Neutrophil (primary cell): ENCODE measurements at regions not wholly inside any gene's neighbourhood (a gene's known extent, or its start where the extent isn't known, plus 50 kb on each side); places are given as distances from the start of the nearest gene placed in this dataset.

ENCODE experiments used
- H3K27ac ChIP-seq: fragments of 200-600 bp; sonication (generic); 2 replicates; pipeline ENCODE4 v1.5.1; 2016; ENCODE audit warnings: mild to moderate bottlenecking, moderate library complexity
- H3K27me3 ChIP-seq: fragments of 200-600 bp; sonication (generic); 2 replicates; pipeline ENCODE4 v1.6.0; 2016; ENCODE audit warnings: mild to moderate bottlenecking
- H3K36me3 ChIP-seq: fragments of 200-600 bp; sonication (generic); 2 replicates; pipeline ENCODE4 v1.5.1; 2017
- H3K4me1 ChIP-seq, 2 experiments: fragments of 200-600 bp in 1 of 2; sonication (generic) in 1 of 2; 1 replicate in 1 of 2; 2 replicates in 1 of 2; pipeline versions ENCODE4 v1.5.1 to v1.6.1; 2013 to 2016; ENCODE audit warnings: low read depth in 1 of 2, low read length in 1 of 2, mild to moderate bottlenecking in 1 of 2, moderate library complexity in 1 of 2; ENCODE audit not compliant: control insufficient read depth in 1 of 2, insufficient read depth in 1 of 2
- H3K4me3 ChIP-seq, 2 experiments: fragments of 200-600 bp in 1 of 2; sonication (generic) in 1 of 2; 1 replicate in 1 of 2; 2 replicates in 1 of 2; pipeline ENCODE4 v1.5.1; 2013 to 2016; ENCODE audit warnings: low read depth in 1 of 2, low read length in 1 of 2, mild to moderate bottlenecking in 1 of 2, moderate library complexity in 1 of 2
- H3K9me3 ChIP-seq: fragments of 200-600 bp; sonication (generic); 2 replicates; pipeline ENCODE4 v1.5.1; 2016
- CTCF ChIP-seq: fragments of 200-600 bp; sonication (generic); IDR thresholded peaks from 2 replicates; pipeline ENCODE4 v1.5.1; 2016; ENCODE audit warnings: antibody characterized with exemption

GRCh38 chr3:160055659-160056058 lies 67.0 kb downstream of the IL12A start:
- Histone ChIP-seq H3K36me3 (no peaks in the 10 kb centered on the region), H3K4me3 (no peak overlapping the region), H3K4me1 (no peaks in the 10 kb centered on the region), H3K27ac (no peak overlapping the region), H3K27me3 (no peaks in the 10 kb centered on the region), H3K9me3 (no peaks in the 10 kb centered on the region)
- no peak for TF ChIP-seq CTCF

GRCh38 chr3:160057331-160057730 lies 68.7 kb downstream of the IL12A start:
- Histone ChIP-seq H3K36me3 (no peaks in the 10 kb centered on the region), H3K27me3 (no peaks in the 10 kb centered on the region), H3K27ac (no peak overlapping the region), H3K9me3 (no peaks in the 10 kb centered on the region), H3K4me1 (no peaks in the 10 kb centered on the region), H3K4me3 (no peak overlapping the region)
- TF ChIP-seq CTCF = no peak

- TF ChIP-seq CTCF = no peak
- H3K4me3 ChIP-seq = no peak overlapping the region
Measured at GRCh38 chr3:160060409-160061027, 71.9 kb downstream of the IL12A start.

GRCh38 chr3:160061525-160061924 lies 72.9 kb downstream of the IL12A start:
- H3K9me3 ChIP-seq = no peaks in the 10 kb centered on the region
- H3K27me3 ChIP-seq = no peaks in the 10 kb centered on the region
- H3K36me3 ChIP-seq = no peaks in the 10 kb centered on the region
- H3K27ac ChIP-seq = no peak overlapping the region
- H3K4me3 ChIP-seq = no peak overlapping the region
- H3K4me1 ChIP-seq = no peaks in the 10 kb centered on the region
- no peak for TF ChIP-seq CTCF

More at GRCh38 chr3:160060409-160061027, 71.9 kb downstream of the IL12A start:
- no peak overlapping the region for H3K27ac ChIP-seq
- no peaks in the 10 kb centered on the region for H3K9me3 ChIP-seq
- H3K36me3 ChIP-seq = no peaks in the 10 kb centered on the region
- H3K4me1 ChIP-seq = no peaks in the 10 kb centered on the region
- H3K27me3 ChIP-seq = no peaks in the 10 kb centered on the region

- no peak overlapping the region for H3K4me3 ChIP-seq
- no peaks in the 10 kb centered on the region for H3K4me1 ChIP-seq
- no peaks in the 10 kb centered on the region for H3K27me3 ChIP-seq
- H3K9me3 ChIP-seq = no peaks in the 10 kb centered on the region
- TF ChIP-seq CTCF = no peak
- H3K27ac ChIP-seq = no peak overlapping the region
- no peaks in the 10 kb centered on the region for H3K36me3 ChIP-seq
Measured at GRCh38 chr3:160065282-160065681, 76.6 kb downstream of the IL12A start.
